Smooth muscle cell (in vitro differentiated cells): ENCODE measurements at regions not wholly inside any gene's neighbourhood (a gene's known extent, or its start where the extent isn't known, plus 50 kb on each side); places are given as distances from the start of the nearest gene placed in this dataset.

Experiments
- DNase-seq: peaks from one replicate; lab custom pipeline; 2025; ENCODE audit not compliant: unreplicated experiment; lab: John Stamatoyannopoulos, UW
- H2AFZ ChIP-seq: fragments of 200-600 bp; sonication (generic); 2 replicates; pipeline ENCODE4 v1.6.0; 2016; ENCODE audit warnings: antibody characterized with exemption, low read depth, mild to moderate bottlenecking
- H3F3A ChIP-seq: fragments of 200-600 bp; sonication (generic); 2 replicates; pipeline ENCODE4 v1.6.0; 2017; ENCODE audit warnings: antibody characterized with exemption, low read depth
- H3K27ac ChIP-seq: fragments of 200-600 bp; sonication (generic); 2 replicates; pipeline ENCODE4 v1.5.1; 2016; ENCODE audit warnings: low read depth, mild to moderate bottlenecking
- H3K27me3 ChIP-seq: fragments of 200-600 bp; sonication (generic); 2 replicates; pipeline ENCODE4 v1.6.1; 2016; ENCODE audit warnings: low read depth, mild to moderate bottlenecking
- H3K36me3 ChIP-seq: fragments of 200-600 bp; sonication (generic); 2 replicates; pipeline ENCODE4 v1.5.1; 2016; ENCODE audit warnings: low read depth
- H3K4me1 ChIP-seq: fragments of 200-600 bp; sonication (generic); 2 replicates; pipeline ENCODE4 v1.5.1; 2016; ENCODE audit warnings: low read depth
- H3K4me2 ChIP-seq: fragments of 200-600 bp; sonication (generic); 2 replicates; pipeline ENCODE4 v1.6.0; 2016; ENCODE audit warnings: mild to moderate bottlenecking
- H3K4me3 ChIP-seq: fragments of 200-600 bp; sonication (generic); 2 replicates; pipeline ENCODE4 v1.5.1; 2016; ENCODE audit warnings: mild to moderate bottlenecking
- H3K79me2 ChIP-seq: fragments of 200-600 bp; sonication (generic); 2 replicates; pipeline ENCODE4 v1.6.0; 2016; ENCODE audit warnings: low read depth, mild to moderate bottlenecking
- H3K9ac ChIP-seq: fragments of 200-600 bp; sonication (generic); 2 replicates; pipeline ENCODE4 v1.6.0; 2016; ENCODE audit warnings: low read depth
- H3K9me3 ChIP-seq: fragments of 200-600 bp; sonication (generic); replicated peaks from 2 replicates; pipeline ENCODE4 v1.5.1; 2016; ENCODE audit warnings: low read depth
- H4K20me1 ChIP-seq: fragments of 200-600 bp; sonication (generic); 2 replicates; pipeline ENCODE4 v1.6.0; 2016; ENCODE audit warnings: low read depth
- WGBS: methylation state at CpG from one replicate; pipeline ENCODE4 v1.1.7; 2016; ENCODE audit warnings: low lambda C conversion rate; 5-methylcytosine and 5-hydroxymethylcytosine counted together
- TF ChIP-seq, protein P1 (sequence below): fragments of 200-600 bp; sonication (generic); IDR thresholded peaks from 2 replicates; pipeline ENCODE4 v1.5.1; 2017; ENCODE audit warnings: borderline replicate concordance, mild to moderate bottlenecking, antibody characterized with exemption; ENCODE audit not compliant: insufficient read depth, poor library complexity, severe bottlenecking

DNA sequence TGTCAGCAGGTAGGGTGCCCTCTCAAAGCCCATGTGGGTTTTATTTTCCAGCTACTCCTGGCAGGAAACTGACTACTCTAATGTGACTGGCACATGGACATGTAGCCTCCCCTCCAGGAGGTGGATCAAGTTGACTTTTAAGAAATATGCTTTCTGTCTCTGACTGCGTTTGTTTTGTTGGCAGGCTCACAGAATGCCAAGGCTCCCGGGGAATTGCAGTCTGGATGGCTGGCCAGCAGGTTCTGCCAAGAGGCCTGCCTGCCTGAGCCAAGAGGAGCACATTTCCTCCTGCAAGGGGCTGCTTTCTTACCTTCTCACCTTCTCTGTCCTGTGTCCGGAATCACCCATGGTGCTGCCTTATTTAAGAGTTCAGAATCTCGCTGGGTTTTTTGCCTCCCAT, 217.3 kb upstream of the ERCC4 start:
- Histone ChIP-seq H3F3A (no peaks in the 10 kb centered on the region), H3K4me3 (no peak overlapping the region), H3K9me3 (peaks cover 4% of the 10 kb centered on the region), H3K36me3 (no peaks in the 10 kb centered on the region), H3K4me2 (no peak overlapping the region), H3K4me1 (no peaks in the 10 kb centered on the region), H3K9ac (no peak overlapping the region), H3K27ac (no peak overlapping the region), H2AFZ (no peak overlapping the region), H4K20me1 (no peaks in the 10 kb centered on the region), H3K79me2 (no peaks in the 10 kb centered on the region), H3K27me3 (no peaks in the 10 kb centered on the region)
- TF ChIP-seq, protein P1, sequence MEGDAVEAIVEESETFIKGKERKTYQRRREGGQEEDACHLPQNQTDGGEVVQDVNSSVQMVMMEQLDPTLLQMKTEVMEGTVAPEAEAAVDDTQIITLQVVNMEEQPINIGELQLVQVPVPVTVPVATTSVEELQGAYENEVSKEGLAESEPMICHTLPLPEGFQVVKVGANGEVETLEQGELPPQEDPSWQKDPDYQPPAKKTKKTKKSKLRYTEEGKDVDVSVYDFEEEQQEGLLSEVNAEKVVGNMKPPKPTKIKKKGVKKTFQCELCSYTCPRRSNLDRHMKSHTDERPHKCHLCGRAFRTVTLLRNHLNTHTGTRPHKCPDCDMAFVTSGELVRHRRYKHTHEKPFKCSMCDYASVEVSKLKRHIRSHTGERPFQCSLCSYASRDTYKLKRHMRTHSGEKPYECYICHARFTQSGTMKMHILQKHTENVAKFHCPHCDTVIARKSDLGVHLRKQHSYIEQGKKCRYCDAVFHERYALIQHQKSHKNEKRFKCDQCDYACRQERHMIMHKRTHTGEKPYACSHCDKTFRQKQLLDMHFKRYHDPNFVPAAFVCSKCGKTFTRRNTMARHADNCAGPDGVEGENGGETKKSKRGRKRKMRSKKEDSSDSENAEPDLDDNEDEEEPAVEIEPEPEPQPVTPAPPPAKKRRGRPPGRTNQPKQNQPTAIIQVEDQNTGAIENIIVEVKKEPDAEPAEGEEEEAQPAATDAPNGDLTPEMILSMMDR = no peak
- 90% methylated on average over 4 of the region's 4 CpGs for WGBS
- no peak for DNase-seq

- WGBS = 69% methylated on average over 3 of the region's 3 CpGs
Measured at GRCh38 chr16:13708347-13709120, 211.4 kb upstream of the ERCC4 start.

DNA sequence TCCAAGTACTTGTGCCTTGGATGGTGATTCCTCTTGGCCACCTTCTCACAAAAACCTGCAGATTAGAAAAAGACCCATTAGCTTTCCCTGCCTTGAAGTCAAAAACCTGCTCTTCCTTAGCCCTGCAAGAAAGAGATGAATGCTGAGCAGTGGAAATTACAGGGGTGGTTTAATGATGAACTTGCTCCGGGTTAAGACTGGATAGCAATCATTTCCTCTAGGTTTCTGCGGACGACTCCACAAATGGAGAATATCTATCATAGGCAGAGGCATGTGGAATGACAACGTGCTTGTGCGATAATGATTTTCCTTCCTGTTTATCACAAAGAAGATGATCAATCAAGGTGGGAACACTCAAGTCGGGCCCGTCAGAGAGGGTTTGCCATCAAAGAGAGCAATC, 201.2 kb upstream of the ERCC4 start:
- Histone ChIP-seq H3F3A (no peaks in the 10 kb centered on the region), H3K9ac (no peak overlapping the region), H3K79me2 (no peaks in the 10 kb centered on the region), H3K4me2 (no peak overlapping the region), H4K20me1 (no peaks in the 10 kb centered on the region), H3K36me3 (no peaks in the 10 kb centered on the region), H3K27ac (no peak overlapping the region), H3K9me3 (no peaks in the 10 kb centered on the region), H3K27me3 (no peaks in the 10 kb centered on the region), H3K4me3 (no peak overlapping the region), H2AFZ (no peak overlapping the region), H3K4me1 (no peaks in the 10 kb centered on the region)
- WGBS = 78% methylated on average over 7 of the region's 7 CpGs
- TF ChIP-seq, protein P1 = no peak
- DNase-seq = no peak

More at GRCh38 chr16:13708347-13709120, 211.4 kb upstream of the ERCC4 start:
- Histone ChIP-seq H4K20me1 (no peaks in the 10 kb centered on the region), H2AFZ (no peak overlapping the region), H3K4me2 (no peak overlapping the region), H3K27me3 (no peaks in the 10 kb centered on the region), H3K27ac (no peak overlapping the region), H3K9ac (no peak overlapping the region), H3F3A (no peaks in the 10 kb centered on the region), H3K79me2 (no peaks in the 10 kb centered on the region), H3K9me3 (peaks cover 4% of the 10 kb centered on the region), H3K36me3 (no peaks in the 10 kb centered on the region), H3K4me3 (no peak overlapping the region), H3K4me1 (no peaks in the 10 kb centered on the region)
- TF ChIP-seq, protein P1 = no peak
- DNase-seq = no peak

GRCh38 chr16:13727943-13728342, 192.0 kb upstream of the ERCC4 start:
- TF ChIP-seq, protein P1 = no peak
- Histone ChIP-seq H3K36me3 (no peaks in the 10 kb centered on the region), H4K20me1 (no peaks in the 10 kb centered on the region), H3K9me3 (peaks cover 3% of the 10 kb centered on the region), H3K9ac (no peak overlapping the region), H3K27ac (no peak overlapping the region), H3K4me1 (no peaks in the 10 kb centered on the region), H3K4me2 (no peak overlapping the region), H3K27me3 (no peaks in the 10 kb centered on the region), H2AFZ (no peak overlapping the region), H3K79me2 (no peaks in the 10 kb centered on the region), H3F3A (no peaks in the 10 kb centered on the region), H3K4me3 (no peak overlapping the region)
- WGBS = 68% methylated on average over 3 of the region's 3 CpGs
- DNase-seq = no peak
